HEK293T (cell line): ENCODE measurements at regions not wholly inside any gene's neighbourhood (a gene's known extent, or its start where the extent isn't known, plus 50 kb on each side); places are given as distances from the start of the nearest gene placed in this dataset.

ENCODE experiments used
- CTCF ChIA-PET: fragments of 350-600 bp; formaldehyde crosslinking; extraction: SDS; loops from one replicate; lab custom pipeline; 2021; ENCODE audit warnings: antibody characterized with exemption, inconsistent platforms; lab: Yijun Ruan, JAX
- POLR2A ChIA-PET: fragments of 350-600 bp; formaldehyde crosslinking; extraction: SDS; loops from one replicate; lab custom pipeline; 2020; ENCODE audit warnings: antibody characterized with exemption, inconsistent platforms; lab: Yijun Ruan, JAX
- DNase-seq: peaks from one replicate; pipeline ENCODE4 v3.0.0; 2012; ENCODE audit warnings: mixed read lengths; ENCODE audit errors: extremely low spot score
- ARNT ChIP-seq: fragments of 450-650 bp; IDR thresholded peaks from 2 replicates; pipeline ENCODE4 v1.6.1; 2017; ENCODE audit warnings: mild to moderate bottlenecking
- BHLHE40 ChIP-seq: fragments of 450-650 bp; IDR thresholded peaks from 2 replicates; pipeline ENCODE4 v1.6.1; 2016; ENCODE audit warnings: mild to moderate bottlenecking, moderate library complexity, borderline replicate concordance
- CTBP1 ChIP-seq: fragments of 450-650 bp; IDR thresholded peaks from 2 replicates; pipeline ENCODE4 v1.6.1; 2016; ENCODE audit warnings: borderline replicate concordance
- ELF4 ChIP-seq: fragments of 450-650 bp; IDR thresholded peaks from 2 replicates; pipeline ENCODE4 v1.6.1; 2017; ENCODE audit warnings: antibody characterized with exemption
- FOXA1 ChIP-seq: fragments of 450-650 bp; IDR thresholded peaks from 2 replicates; pipeline ENCODE4 v1.6.1; 2016; ENCODE audit warnings: mild to moderate bottlenecking
- FOXK2 ChIP-seq: fragments of 450-650 bp; IDR thresholded peaks from 2 replicates; pipeline ENCODE4 v1.6.1; 2016; ENCODE audit warnings: mild to moderate bottlenecking
- FOXM1 ChIP-seq: fragments of 450-650 bp; IDR thresholded peaks from 2 replicates; pipeline ENCODE4 v1.6.1; 2017; ENCODE audit warnings: mild to moderate bottlenecking, borderline replicate concordance
- HDGF ChIP-seq: fragments of 450-650 bp; IDR thresholded peaks from 2 replicates; pipeline ENCODE4 v1.6.1; 2017; ENCODE audit warnings: antibody characterized with exemption, borderline replicate concordance
- L3MBTL2 ChIP-seq: fragments of 450-650 bp; conservative IDR thresholded peaks from 2 replicates; pipeline ENCODE4 v1.6.1; 2016; ENCODE audit warnings: mild to moderate bottlenecking
- LEF1 ChIP-seq: fragments of 450-650 bp; IDR thresholded peaks from 2 replicates; pipeline ENCODE4 v1.6.1; 2017; ENCODE audit warnings: mild to moderate bottlenecking, borderline replicate concordance
- NFRKB ChIP-seq: fragments of 450-650 bp; IDR thresholded peaks from 2 replicates; pipeline ENCODE4 v1.6.1; 2016; ENCODE audit warnings: mild to moderate bottlenecking, moderate library complexity
- PKNOX1 ChIP-seq: fragments of 450-650 bp; IDR thresholded peaks from 2 replicates; pipeline ENCODE4 v1.6.1; 2016
- SP1 ChIP-seq: fragments of 450-650 bp; IDR thresholded peaks from 2 replicates; pipeline ENCODE4 v1.6.1; 2017
- SUZ12 ChIP-seq: fragments of 450-650 bp; IDR thresholded peaks from 2 replicates; pipeline ENCODE4 v1.6.1; 2016; ENCODE audit warnings: mild to moderate bottlenecking
- TARDBP ChIP-seq: fragments of 450-650 bp; IDR thresholded peaks from 2 replicates; pipeline ENCODE4 v1.6.1; 2016
- ZNF384 ChIP-seq: fragments of 450-650 bp; IDR thresholded peaks from 2 replicates; pipeline ENCODE4 v1.6.1; 2016

GRCh38 chr1:195238313-195238712, 1369.9 kb downstream of the KCNT2 start:
- POLR2A ChIA-PET = no interaction called here
- no peak for DNase-seq
- CTCF ChIA-PET = no interaction called here
- TF ChIP-seq NFRKB = no peak
- no peak for TF ChIP-seq FOXA1
- TF ChIP-seq ELF4 = no peak
- TF ChIP-seq PKNOX1 = no peak
- TF ChIP-seq ARNT = no peak
- no peak for TF ChIP-seq TARDBP
- no peak for TF ChIP-seq L3MBTL2

- DNase-seq = no peak
- POLR2A ChIA-PET = no interaction called here
- no peak for TF ChIP-seq SUZ12
- TF ChIP-seq CTBP1 = no peak
- no peak for TF ChIP-seq ARNT
- no peak for TF ChIP-seq SP1
- no peak for TF ChIP-seq BHLHE40
- TF ChIP-seq ELF4 = no peak
- no peak for TF ChIP-seq ZNF384
- TF ChIP-seq FOXA1 = no peak
- no peak for TF ChIP-seq NFRKB
- no peak for TF ChIP-seq FOXM1
- no peak for TF ChIP-seq LEF1
- TF ChIP-seq PKNOX1 = no peak
- TF ChIP-seq TARDBP = no peak
- TF ChIP-seq L3MBTL2 = no peak
- TF ChIP-seq HDGF = no peak
- no peak for TF ChIP-seq FOXK2
Measured at GRCh38 chr1:195236991-195237889, 1371.0 kb downstream of the KCNT2 start.

GRCh38 chr1:195218428-195219212, 1389.6 kb downstream of the KCNT2 start:
- DNase-seq = no peak
- ChIA-PET CTCF (no interaction called here), POLR2A (no interaction called here)
- no peak for TF ChIP-seq BHLHE40

More at GRCh38 chr1:195236991-195237889, 1371.0 kb downstream of the KCNT2 start:
- CTCF ChIA-PET = no interaction called here

- DNase-seq = no peak
- POLR2A ChIA-PET = no interaction called here
- TF ChIP-seq FOXA1 (no peak), FOXM1 (no peak), BHLHE40 (no peak), FOXK2 (no peak), PKNOX1 (no peak), NFRKB (no peak), LEF1 (no peak), ARNT (no peak), ZNF384 (no peak), CTBP1 (no peak), HDGF (no peak), SP1 (no peak), TARDBP (no peak), ELF4 (no peak), SUZ12 (no peak), L3MBTL2 (no peak)
- CTCF ChIA-PET = no interaction called here
Measured at GRCh38 chr1:195202241-195202640, 1406.0 kb downstream of the KCNT2 start.

GRCh38 chr1:195200772-195201171, 1407.5 kb downstream of the KCNT2 start:
- no peak for DNase-seq
- no peak for TF ChIP-seq BHLHE40
- no peak for TF ChIP-seq FOXM1
- TF ChIP-seq ELF4 = no peak
- no peak for TF ChIP-seq SUZ12
- TF ChIP-seq HDGF = no peak
- TF ChIP-seq L3MBTL2 = no peak
- TF ChIP-seq LEF1 = no peak
- CTCF ChIA-PET = no interaction called here
- POLR2A ChIA-PET = no interaction called here

GRCh38 chr1:195197116-195197515, 1411.1 kb downstream of the KCNT2 start:
- ChIA-PET POLR2A (no interaction called here), CTCF (no interaction called here)
- DNase-seq = no peak
- TF ChIP-seq FOXA1 (no peak), LEF1 (no peak), TARDBP (no peak), ELF4 (no peak), CTBP1 (no peak), HDGF (no peak), SUZ12 (no peak), SP1 (no peak), FOXK2 (no peak), ZNF384 (no peak), L3MBTL2 (no peak), BHLHE40 (no peak), NFRKB (no peak), FOXM1 (no peak), ARNT (no peak), PKNOX1 (no peak)
